ENCODE measurements at regions not wholly inside any gene's neighbourhood (a gene's known extent, or its start where the extent isn't known, plus 50 kb on each side); places are given as distances from the start of the nearest gene placed in this dataset.

DNA sequence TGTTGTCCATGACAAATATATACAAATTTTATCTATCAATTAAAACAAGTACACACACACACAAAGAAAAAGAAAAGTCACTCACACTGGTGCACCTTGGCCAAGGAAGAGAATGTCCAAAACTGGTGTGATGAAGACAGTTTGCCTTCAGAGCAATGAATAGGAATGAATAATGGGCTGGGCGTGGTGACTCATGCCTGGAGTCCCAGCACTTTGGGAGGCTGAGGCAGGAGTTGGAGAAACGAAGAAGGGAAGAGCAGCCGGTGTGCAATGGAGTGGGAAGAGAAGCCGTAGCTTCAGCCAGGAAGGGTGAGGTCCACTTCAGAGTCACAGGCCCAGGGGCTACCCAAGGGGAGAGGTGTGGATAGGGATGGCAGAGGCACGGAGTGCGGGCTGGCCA, 253.6 kb downstream of the CCSER2 start:
- no peak for ATAC-seq (ENCODE audit: low read depth)
- no peaks in the 10 kb centered on the region for H3K9me1 ChIP-seq (ENCODE audit: insufficient read depth, low read length)
- POLR2A ChIA-PET (ENCODE audit: unreplicated experiment): no interaction called here
- no peak overlapping the region for H4K91ac ChIP-seq (ENCODE audit: insufficient read depth, low read depth, low read length)
- intact Hi-C loops (cut with micrococcal nuclease) (no loop called here), in situ Hi-C loops (cut with MboI; ENCODE audit: low sequenced_read_pairs) (no loop called here), dilution Hi-C loops (cut with HindIII; ENCODE audit: low sequenced_read_pairs, unreplicated experiment) (no loop called here)
- H3K14ac ChIP-seq (replicated peaks; ENCODE audit: low read depth, low read length): no peak overlapping the region
- H3K4me3 ChIP-seq (ENCODE audit: insufficient read depth, low read depth, low read length): no peak overlapping the region
- no peak overlapping the region for H3K9ac ChIP-seq (ENCODE audit: low read depth, low read length)
- no peaks in the 10 kb centered on the region for H4K20me1 ChIP-seq (ENCODE audit: insufficient read depth, low read length)
- H2AK9ac ChIP-seq (replicated peaks; ENCODE audit: low read depth, low read length, poor library complexity): no peak overlapping the region
- no peak overlapping the region for H4K8ac ChIP-seq (ENCODE audit: low read depth in 2 of 2, low read length in 2 of 2)
- no peaks in the 10 kb centered on the region for H3K4me1 ChIP-seq (ENCODE audit: control insufficient read depth, insufficient read depth, low read length)
- no peak overlapping the region for H3K56ac ChIP-seq (ENCODE audit: extremely low read depth, insufficient read depth, low read length)
- H3K18ac ChIP-seq (ENCODE audit: low read depth, low read length): no peak overlapping the region
- no peak overlapping the region for H2BK120ac ChIP-seq (ENCODE audit: low read depth, low read length)
- H4K5ac ChIP-seq (ENCODE audit: low read depth, low read length): no peak overlapping the region
- no peak for DNase-seq
- H2BK5ac ChIP-seq (ENCODE audit: low read depth, low read length, poor library complexity, severe bottlenecking): no peak overlapping the region
- 63% methylated on average over 5 of the region's 6 CpGs; no CpG with 5 or more reads in 1 of the 2 experiments for WGBS, 2 experiments (ENCODE audit: extremely low coverage in 2 of 2, insufficient read length in 1 of 2)
- no peaks in the 10 kb centered on the region for H3K79me1 ChIP-seq (ENCODE audit: low read depth in 1 of 2, low read length in 2 of 2)
- no peak overlapping the region for H3K27ac ChIP-seq (ENCODE audit: insufficient read depth, low read length)
- H3K36me3 ChIP-seq (ENCODE audit: control insufficient read depth, insufficient read depth, low read length): no peaks in the 10 kb centered on the region
- no peak overlapping the region for H3K23ac ChIP-seq (ENCODE audit: low read depth, low read length)
- H3K4me2 ChIP-seq (ENCODE audit: low read depth, low read length): no peak overlapping the region
- H2AK5ac ChIP-seq (ENCODE audit: low read depth, low read length): no peak overlapping the region
- CTCF ChIA-PET: interaction anchor here (0.9 kb wide), 1 partner anchor 33 kb away, joined by 5 read pairs; no protein-coding TSS in a partner anchor
- no peaks in the 10 kb centered on the region for H3K9me3 ChIP-seq (ENCODE audit: control insufficient read depth, insufficient read depth, low read length)
- no peak overlapping the region for H2AFZ ChIP-seq (replicated peaks; ENCODE audit: low read length, poor library complexity)
- no peak overlapping the region for H2BK20ac ChIP-seq (ENCODE audit: low read depth, low read length)
- H2BK15ac ChIP-seq (ENCODE audit: low read depth, low read length): no peak overlapping the region
- H3K27me3 ChIP-seq (ENCODE audit: control insufficient read depth, insufficient read depth, low read length): no peaks in the 10 kb centered on the region
- TF ChIP-seq, protein P1, sequence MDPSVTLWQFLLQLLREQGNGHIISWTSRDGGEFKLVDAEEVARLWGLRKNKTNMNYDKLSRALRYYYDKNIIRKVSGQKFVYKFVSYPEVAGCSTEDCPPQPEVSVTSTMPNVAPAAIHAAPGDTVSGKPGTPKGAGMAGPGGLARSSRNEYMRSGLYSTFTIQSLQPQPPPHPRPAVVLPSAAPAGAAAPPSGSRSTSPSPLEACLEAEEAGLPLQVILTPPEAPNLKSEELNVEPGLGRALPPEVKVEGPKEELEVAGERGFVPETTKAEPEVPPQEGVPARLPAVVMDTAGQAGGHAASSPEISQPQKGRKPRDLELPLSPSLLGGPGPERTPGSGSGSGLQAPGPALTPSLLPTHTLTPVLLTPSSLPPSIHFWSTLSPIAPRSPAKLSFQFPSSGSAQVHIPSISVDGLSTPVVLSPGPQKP (IDR thresholded peaks at IDR 0.05; ENCODE audit: borderline replicate concordance, low read depth, low read length): no peak
- TF ChIP-seq MAFK (IDR thresholded peaks at IDR 0.05; ENCODE audit: low read depth, low read length): no peak
- no peak for TF ChIP-seq RFX5 (IDR thresholded peaks at IDR 0.05; ENCODE audit: low read depth, low read length)
- TF ChIP-seq MAZ (IDR thresholded peaks at IDR 0.05; ENCODE audit: borderline replicate concordance, low read depth, low read length): no peak
- no peak for TF ChIP-seq MXI1 (IDR thresholded peaks at IDR 0.05; ENCODE audit: borderline replicate concordance, low read depth, low read length)
- TF ChIP-seq BHLHE40 (IDR thresholded peaks at IDR 0.05; ENCODE audit: low read depth, low read length): no peak
- no peak for TF ChIP-seq POLR2A (IDR thresholded peaks at IDR 0.05; ENCODE audit: low read depth, low read length)
- TF ChIP-seq NFE2L2 (IDR thresholded peaks at IDR 0.05; ENCODE audit: low read depth, low read length): no peak
- TF ChIP-seq, protein P2, sequence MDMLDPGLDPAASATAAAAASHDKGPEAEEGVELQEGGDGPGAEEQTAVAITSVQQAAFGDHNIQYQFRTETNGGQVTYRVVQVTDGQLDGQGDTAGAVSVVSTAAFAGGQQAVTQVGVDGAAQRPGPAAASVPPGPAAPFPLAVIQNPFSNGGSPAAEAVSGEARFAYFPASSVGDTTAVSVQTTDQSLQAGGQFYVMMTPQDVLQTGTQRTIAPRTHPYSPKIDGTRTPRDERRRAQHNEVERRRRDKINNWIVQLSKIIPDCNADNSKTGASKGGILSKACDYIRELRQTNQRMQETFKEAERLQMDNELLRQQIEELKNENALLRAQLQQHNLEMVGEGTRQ (IDR thresholded peaks at IDR 0.05; ENCODE audit: low read depth, low read length): no peak
- TF ChIP-seq CEBPB (IDR thresholded peaks at IDR 0.05; ENCODE audit: low read depth, low read length): no peak
- no peak for TF ChIP-seq FOS (IDR thresholded peaks at IDR 0.05; ENCODE audit: low read depth, low read length)
- no peak for TF ChIP-seq RAD21 (IDR thresholded peaks at IDR 0.05; ENCODE audit: low read length)
- no peak for TF ChIP-seq SMC3 (IDR thresholded peaks at IDR 0.05; ENCODE audit: low read depth, low read length)
- TF ChIP-seq CHD1 (IDR thresholded peaks at IDR 0.05; ENCODE audit: low read depth, low read length): no peak
- no peak for TF ChIP-seq RCOR1 (IDR thresholded peaks at IDR 0.05; ENCODE audit: insufficient replicate concordance, low read length)
- TF ChIP-seq, protein P3, sequence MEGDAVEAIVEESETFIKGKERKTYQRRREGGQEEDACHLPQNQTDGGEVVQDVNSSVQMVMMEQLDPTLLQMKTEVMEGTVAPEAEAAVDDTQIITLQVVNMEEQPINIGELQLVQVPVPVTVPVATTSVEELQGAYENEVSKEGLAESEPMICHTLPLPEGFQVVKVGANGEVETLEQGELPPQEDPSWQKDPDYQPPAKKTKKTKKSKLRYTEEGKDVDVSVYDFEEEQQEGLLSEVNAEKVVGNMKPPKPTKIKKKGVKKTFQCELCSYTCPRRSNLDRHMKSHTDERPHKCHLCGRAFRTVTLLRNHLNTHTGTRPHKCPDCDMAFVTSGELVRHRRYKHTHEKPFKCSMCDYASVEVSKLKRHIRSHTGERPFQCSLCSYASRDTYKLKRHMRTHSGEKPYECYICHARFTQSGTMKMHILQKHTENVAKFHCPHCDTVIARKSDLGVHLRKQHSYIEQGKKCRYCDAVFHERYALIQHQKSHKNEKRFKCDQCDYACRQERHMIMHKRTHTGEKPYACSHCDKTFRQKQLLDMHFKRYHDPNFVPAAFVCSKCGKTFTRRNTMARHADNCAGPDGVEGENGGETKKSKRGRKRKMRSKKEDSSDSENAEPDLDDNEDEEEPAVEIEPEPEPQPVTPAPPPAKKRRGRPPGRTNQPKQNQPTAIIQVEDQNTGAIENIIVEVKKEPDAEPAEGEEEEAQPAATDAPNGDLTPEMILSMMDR (conservative IDR thresholded peaks at IDR 0.05; ENCODE audit: low read depth, low read length): no peak
- BruUV-seq (replicated peaks): no TSS peak
- H3K4ac ChIP-seq (ENCODE audit: low read depth, low read length): no peak overlapping the region
